COLO829 (cell line): ENCODE measurements at regions not wholly inside any gene's neighbourhood (a gene's known extent, or its start where the extent isn't known, plus 50 kb on each side); places are given as distances from the start of the nearest gene placed in this dataset.

ENCODE experiments used
- DNase-seq: peaks from one replicate; pipeline ENCODE4 v3.0.0; 2012; ENCODE audit warnings: low spot score

DNA sequence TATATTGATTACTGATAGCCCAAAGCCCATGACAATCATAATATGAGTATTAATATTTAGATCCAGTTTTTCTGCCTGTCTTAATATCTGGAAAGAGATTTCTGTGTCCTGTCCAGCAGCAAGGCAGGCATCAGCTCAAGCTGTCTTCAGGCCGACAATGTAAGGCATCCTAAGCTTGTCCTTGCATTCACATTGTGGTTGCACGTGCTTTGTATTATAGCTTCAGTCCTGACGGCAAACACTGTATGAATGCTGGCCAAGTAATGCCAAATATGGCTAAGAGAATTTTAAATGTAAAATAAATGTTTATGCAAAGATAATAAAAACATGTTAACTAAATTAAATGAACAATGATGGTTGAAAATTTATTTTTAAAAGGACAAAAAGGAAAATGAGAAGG lies 255.7 kb upstream of the RPS6KA3 start:
- DNase-seq, result no peak

DNA sequence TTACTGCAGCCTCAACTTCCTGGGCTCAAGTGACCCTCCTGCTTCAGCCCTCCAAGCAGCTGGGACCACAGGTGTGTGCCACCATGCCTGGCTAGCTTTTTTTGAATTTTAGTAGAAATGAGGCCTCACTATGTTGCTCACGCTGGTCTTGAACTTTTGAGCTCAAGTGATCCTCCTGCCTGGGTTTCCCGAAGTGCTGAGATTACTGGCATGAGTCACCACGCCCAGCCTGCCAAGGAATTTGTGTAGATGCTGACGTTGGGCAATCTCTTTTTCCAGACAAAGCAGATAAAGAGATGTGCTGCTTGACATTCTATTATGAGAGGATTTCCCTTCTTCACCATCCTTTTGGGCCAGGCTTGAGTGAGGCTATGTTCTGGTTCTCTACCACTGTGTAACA lies 254.5 kb upstream of the RPS6KA3 start:
- DNase-seq, result no peak

DNA sequence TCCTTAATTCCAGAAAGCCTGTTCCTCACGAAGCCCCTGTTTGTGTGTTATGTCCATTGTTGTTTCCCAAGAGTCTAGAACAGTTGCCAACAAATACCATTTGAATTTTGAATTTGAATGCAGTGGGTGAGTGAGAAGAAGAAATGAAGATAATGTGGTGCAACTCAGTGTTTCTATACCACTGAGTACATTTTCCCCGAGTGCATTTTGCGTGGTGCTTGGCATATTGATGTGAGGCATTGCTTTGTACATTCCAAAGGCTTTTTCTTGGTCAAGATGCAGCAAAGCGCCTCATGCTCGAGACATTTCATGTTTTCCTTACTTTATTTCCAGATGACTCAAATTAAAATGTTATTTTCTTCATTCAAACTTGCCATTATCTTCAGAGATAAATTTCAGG lies 253.1 kb upstream of the RPS6KA3 start:
- DNase-seq, result no peak

DNA sequence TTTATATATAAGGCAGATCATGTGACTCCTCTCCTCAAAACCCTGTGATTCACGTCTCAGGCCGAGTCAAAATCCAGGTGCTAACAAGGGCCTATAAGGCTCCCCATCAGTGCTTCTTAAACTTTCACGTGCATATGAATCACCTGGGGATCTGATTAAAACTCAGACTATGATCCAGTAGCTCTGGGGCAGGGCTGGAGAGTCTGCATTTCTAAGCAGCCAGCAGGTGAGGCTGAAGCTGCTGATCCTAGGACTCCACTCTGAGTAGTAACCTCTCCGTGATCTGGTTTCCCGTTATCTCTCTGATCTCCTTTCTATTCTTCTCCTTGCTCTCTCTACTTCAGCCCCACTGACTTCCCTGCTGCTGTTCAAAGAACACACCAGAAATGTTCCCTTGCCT lies 252.4 kb upstream of the RPS6KA3 start:
- no peak for DNase-seq

DNA sequence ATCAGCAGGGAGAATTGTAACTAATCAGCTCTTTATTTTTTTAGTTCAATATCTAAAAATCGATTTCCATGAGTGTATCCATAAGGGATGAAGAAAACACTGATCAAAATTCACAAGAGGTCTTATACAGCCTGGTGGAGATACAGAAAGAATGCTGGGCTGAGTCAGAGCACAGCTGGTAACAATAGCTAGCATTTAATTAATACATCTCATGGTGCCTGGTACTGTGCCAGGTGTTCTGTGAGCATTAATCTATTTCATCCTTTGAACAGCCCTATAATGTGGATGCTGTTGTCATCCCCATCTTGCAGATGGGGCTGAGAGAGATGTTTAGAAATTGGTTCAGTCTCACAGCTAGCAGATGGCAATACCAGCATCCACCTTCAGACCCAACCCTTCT lies 250.9 kb upstream of the RPS6KA3 start:
- DNase-seq, result no peak

DNA sequence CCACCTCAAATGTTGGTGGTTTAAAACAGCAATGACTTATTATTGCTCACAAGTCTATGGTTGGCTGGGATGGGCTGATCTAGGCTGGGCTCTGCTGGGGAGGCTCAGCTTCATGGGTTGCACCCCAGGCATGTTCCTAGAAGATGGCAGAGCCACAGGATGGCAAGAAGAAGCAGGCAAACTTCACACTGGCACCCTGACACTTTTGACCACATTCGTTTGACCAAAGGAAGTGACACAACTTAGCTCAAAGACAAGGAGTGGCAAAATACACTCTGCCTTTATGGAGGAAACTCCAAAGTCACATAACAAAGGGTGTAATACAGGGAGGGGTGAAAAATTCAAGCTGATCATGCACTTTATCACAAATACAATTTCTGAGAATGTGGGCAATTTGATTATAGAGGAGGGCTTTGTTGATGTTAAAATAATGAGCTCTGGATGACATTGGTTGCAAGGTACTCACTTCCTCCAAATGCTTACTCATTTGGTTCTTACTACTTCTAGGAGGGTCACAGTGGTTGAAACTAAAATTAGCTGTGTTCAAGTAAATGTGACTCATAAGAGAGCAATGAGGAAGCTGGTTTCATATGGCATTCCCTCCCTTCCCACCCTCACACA lies 249.2 kb upstream of the RPS6KA3 start:
- peak; percentile 61 for DNase-seq

DNA sequence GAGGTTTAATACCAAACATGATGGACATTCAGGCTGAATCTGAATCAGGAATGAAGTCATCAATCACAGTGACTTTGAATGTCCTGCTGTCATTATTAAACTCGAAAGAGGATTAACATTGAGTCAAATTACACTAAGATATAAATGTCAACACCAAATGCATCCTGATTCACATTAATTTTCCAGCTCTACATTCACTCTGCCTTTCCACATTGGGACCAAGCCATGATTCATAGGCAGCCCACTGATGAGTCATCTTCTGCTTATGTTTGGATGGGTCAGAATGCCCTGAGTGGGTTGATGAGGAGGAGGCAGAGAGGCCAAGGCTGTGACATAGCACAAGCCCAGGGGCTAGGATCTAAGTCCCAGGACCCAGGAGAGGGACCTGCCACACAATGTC lies 247.6 kb upstream of the RPS6KA3 start:
- peak; percentile 73 for DNase-seq

DNA sequence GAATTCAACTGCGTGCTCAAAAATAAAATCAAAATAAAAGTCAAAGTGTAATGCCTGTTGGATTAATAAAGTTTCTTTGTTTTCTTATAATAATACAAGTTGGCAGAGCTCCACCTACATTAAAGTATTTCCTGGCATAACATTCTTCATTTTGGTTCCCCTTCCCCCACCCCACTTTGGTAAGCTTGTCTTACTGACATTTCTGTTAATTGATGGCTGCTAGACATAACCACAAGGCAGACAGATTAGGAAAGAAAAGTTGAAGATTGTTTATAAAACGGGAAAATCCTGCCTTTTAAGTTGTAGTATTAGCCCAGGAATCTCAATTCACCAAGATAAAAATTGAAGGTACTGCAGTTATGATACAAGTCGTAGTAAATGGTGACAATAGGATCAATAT lies 246.5 kb upstream of the RPS6KA3 start:
- DNase-seq, result no peak

DNA sequence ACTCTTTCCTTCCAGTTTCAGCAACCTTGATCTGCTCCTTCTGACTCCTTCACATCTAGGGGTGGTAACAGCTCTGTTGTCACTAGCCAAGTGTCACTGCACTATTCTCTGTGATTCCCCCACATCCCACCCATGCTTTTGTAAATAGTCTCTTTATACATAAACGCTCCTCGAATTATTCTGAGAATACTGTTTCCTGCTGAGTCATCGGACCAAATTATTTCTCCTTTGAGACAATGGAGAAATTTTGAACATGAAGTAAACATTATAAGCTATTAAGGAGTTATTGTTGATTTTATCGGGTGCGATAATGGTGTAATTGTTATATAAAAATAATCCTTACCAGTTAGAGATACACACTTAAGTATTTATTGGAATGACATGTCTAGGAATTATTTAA lies 245.1 kb upstream of the RPS6KA3 start:
- DNase-seq, result no peak

DNA sequence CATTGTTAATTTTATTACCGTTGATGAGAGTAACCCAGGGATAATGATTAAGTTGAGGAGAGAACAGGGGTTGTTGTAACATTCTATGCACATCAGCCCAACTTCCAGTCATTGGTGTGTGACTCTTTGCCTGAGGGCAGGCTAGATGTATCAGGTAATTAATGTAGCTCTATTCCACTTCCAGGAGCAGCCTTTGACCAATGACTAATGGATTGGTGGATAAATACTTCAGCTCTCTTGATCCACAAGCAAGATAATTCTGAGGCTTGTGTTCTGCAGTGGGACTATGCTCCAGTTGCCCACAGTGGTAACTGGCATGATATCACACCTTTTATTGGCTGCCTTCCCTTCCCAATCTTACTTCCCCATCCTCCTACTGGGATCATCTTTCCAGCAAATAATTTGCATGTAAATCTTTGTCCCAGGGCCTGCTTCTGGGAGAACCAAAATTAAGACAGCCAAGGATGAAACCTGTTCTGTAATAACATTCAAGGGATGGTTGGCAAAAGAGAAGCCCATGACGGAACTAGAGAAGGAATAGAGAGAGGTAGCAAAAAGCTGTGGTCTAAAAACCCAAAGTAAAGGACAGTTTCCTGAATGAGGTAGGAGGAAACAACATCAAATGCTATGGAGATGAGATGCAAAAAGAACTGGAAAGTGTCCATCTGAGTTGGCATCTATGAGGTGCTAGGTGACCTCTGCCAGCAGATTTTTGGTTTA lies 241.4 kb upstream of the RPS6KA3 start:
- DNase-seq, result no peak

DNA sequence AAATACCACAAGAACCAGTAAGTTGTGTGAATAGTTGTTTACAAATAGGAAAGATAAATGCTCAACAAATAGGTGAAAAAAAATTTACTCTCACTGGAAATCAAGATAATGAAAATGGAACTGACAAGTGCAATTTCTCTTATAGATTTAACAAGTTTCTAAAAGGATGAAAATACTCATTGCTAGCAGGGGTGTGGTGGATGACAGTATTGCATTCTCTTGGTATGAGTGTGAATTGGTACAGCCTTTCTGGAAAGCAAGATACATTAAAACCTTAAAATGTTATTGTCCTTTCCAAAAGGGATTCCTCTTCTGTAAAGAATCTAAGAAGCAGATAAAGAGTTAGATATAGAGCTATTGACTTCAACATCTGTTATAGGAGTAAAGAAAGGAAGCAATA lies 240.0 kb upstream of the RPS6KA3 start:
- DNase-seq, result no peak

DNA sequence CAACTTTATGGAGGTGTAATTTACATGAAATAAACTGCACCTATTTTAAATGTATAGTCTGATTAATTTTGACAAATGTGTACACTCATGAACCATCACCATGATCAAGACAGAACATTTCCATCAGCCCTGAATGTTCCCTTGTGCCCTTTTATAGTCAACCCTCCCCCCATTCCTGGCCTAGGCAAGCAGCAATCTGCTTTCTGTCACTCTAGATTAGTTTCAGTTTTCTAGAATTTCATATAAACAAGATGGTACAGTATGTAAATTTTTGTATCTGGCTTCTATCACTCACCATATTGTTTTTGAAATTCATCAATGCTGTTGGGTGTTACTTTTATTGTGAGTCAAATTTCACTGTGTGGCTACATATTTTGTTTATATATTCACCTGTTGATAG lies 234.2 kb upstream of the RPS6KA3 start:
- no peak for DNase-seq

DNA sequence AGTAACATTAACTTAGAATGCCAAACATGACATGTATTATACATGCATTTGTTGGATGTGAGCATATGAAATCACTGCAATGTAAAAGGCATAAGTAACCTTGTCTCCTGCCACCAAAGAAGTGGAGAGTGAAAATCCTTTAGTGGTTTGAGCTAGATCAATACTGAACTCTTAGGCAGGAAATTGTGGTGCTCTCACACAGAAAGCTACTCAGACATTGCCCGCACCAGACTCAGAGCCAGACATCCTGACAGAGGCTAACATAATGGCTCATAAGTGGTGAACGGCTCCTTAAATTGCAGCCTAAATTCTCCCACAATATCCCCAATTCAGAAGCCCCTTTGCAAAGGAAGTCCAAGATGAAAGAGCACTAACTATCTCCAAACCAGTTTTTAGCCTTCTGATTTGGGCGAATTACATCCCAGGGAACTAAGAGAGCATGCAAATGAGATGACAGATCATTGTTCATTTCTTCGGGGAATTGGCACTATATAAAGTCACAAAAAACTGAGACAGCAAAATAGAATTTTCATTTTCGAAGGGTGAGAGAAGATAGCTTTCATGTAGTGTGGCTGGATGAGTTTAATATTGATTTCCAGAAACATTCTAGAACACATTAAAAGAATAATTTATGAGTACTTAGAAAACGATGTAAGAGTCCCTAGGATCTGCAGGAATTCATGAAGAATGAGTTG lies 233.6 kb upstream of the RPS6KA3 start:
- DNase-seq, result no peak

DNA sequence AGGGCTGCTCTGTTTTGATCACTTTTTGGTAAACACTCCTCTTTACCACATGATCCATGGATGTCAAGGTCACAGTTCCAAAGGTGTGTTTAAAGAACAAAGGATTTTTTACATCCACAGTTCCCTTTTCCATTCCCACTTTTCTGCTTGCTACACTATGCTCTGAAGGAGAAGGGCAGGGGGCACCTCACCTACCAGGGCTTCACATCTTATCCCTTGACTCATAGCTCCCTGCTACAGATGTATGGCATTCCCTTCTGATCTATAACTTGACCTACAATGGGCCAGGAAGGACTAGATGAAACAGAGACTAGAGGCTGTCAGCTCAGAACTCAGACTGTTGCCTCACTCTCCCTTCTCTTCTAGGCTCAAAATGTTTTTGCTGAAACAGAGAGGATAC lies 233.1 kb upstream of the RPS6KA3 start:
- DNase-seq, result no peak

DNA sequence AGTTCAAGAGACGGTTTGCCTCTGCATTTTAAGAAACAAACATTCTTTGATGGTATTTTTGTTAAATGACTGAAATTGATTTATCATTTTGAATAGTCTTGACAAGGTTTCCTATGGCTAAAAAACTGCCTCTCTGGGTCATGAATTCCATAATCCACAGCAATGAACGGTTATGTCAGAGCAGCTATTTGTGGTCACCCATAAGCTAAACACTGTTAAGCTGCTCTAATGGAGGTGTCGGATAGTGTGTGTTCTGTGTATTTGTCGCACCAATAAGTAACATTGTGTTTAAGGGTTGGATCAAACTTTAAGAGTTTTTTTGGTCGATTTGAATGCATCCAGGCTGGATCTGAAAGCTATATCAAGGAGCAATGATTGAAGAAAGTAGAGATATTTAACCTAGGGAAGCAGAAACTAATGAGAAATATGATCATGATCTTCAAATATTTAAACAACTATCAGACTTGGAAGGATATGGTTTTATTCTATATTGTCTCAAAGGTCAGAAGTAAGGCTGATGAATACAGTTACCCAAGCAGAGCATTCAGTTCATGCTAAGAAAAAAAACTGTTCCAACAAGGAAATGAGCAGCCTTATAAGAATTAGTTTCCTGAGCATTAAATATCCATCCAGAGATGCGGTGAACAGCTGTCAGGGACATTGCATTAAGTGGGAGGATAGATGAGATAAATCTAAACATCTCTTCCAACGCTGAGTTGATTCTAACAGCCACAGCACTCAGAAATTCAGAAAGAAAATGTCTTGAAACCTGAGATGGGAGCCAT lies 232.3 kb upstream of the RPS6KA3 start:
- DNase-seq, result no peak

DNA sequence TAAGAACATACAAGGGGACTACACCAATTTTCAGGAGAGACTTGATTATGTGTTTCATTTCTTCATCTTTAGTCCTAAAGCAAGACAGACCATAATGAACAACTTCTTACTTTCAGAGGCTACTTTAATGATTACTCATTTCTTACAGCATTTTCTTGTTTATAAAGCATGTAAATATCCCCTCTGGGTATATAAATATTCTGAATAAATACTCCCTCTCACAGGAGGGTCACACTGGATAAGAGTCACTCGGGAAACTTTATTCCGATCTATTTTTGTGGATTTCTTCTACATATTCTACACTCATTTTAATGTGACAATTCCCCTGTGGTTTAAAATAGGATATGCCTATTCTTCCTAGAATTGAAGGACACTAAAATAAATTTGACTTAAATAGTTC lies 228.9 kb upstream of the RPS6KA3 start:
- DNase-seq, result no peak

DNA sequence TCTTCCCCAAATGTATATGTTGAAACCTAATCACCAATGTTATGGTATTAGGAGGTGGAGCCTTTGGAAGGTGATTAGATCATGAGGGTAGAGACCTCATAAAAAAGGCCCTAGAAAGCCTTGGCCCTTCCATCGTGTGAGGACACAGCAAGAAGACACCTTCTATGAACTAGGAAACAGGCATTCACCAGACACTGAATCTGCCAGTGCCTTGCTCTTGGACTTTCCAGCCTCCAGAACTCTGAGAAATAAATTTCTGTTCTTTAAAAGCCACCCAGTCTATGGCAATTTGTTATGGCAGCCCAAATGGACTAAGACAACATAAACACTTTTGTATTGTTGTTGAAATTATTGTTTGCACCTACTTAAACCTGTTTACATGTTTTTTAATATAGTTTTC lies 221.8 kb upstream of the RPS6KA3 start:
- DNase-seq, result no peak

DNA sequence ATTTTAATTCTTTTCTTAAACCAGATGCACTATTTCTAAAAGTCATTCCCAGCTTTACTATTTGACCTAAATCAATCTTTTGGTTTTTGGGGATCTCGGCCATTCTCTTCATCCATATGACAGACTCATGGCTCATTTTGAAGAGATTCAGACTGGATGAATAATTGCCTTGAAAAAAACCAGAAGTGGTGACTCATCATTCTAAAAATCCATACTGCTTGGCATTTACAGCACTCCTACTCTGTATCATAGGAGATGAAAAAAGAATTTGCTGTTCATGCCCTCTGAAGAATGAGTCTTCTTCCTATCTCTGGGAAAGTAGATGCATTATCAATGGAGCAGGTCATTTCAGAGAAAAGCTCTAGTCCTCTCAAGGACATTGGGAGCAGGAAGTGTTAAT lies 220.5 kb upstream of the RPS6KA3 start:
- peak; percentile 63 for DNase-seq

DNA sequence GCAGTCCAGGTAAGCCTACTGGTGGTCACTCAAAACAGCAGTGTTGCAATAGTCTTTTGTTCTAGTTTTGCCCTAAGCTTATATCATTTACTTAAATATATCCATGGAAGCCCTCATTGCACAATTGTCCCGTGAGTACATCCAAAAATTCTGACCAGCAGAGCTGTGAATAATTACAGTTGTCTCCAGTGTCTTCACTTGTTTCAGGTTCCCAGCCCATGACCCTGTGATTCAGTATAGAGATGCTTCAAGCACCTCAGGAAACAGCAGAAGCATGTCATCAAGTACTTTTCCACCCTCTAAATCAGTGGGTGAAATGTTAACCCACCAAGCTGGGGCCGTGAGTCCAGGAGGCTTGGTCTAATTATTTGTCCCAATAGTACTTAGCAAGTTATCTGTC lies 214.9 kb upstream of the RPS6KA3 start:
- DNase-seq, result no peak

DNA sequence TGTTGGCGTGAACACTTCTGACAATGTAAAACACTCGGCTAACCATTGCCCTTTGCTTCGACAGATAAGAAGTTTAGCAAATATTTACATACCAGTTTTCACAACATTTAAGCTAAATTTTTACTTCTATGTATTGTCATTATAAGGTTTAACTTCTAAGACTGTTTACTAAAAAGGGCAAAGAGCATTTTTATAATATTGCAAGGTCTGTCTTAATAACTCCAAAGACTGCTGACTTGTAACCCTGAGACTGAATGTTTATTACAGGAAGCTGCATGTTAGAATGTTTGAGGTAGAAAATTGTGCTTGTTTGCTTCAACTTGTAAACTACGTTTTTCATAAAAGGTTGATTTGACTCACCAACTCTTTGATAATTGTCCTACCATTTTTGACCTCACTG lies 213.2 kb upstream of the RPS6KA3 start:
- DNase-seq, result no peak

DNA sequence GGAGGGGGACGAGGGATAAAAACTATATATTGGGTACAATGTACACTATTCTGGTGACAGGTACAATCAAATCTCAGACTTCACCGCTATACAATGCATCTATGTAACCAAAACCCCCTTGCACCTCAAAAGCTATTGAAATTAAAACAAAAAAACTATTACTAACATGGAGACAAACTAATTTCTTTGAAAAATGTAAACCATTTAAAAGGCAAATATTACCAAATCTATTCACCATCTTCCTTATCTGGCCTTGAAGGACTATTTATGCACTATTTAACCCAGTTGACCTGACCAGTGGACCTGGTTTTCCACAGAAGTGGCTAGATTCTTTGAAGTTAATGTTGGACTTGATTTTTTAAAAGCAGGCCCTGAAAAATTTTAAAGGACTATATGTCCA lies 212.3 kb upstream of the RPS6KA3 start:
- no peak for DNase-seq

DNA sequence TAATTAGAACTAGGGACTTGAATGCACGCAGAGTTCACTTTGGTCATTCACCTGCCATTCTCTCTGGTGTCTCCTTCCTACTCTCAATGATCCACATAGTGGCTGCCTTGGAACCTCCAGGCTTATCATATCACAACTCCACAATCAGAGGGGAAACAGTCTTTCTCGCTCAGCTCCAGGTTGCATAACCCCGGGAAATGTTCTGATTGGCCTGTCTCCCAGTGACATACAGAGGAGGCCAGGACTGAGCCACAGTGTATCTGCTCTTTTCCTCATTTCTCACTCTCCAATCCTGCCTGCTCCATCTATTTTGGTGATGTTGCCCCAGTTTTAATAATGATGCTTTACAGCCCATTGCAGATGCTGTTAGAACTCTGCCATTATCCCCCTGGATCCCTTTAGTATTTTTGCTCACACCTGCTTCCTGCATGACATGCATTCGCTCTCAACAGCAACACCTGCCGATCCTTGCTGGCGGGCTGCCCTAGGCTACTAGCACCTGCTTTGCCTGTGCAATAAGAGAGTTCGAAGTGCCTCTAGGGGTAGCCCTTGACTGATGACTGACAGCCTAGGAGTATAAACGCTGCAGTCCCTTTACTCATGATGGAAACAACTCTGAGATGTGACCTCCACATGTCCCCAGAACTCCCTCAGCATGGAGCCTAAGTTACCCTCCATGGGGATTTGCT lies 211.3 kb upstream of the RPS6KA3 start:
- no peak for DNase-seq
